Fibroblast of mammary gland (primary cell): ENCODE measurements at regions not wholly inside any gene's neighbourhood (a gene's known extent, or its start where the extent isn't known, plus 50 kb on each side); places are given as distances from the start of the nearest gene placed in this dataset.

Experiments used
- DNase-seq: peaks from one replicate; pipeline ENCODE4 v3.0.0-alpha.2; 2010; ENCODE audit warnings: low read depth
- H3K4me3 ChIP-seq: 2 replicates; pipeline ENCODE4 v1.5.1; 2011; ENCODE audit warnings: low read depth, mild to moderate bottlenecking, low read length, moderate library complexity; ENCODE audit not compliant: control insufficient read depth
- CTCF ChIP-seq: conservative IDR thresholded peaks from 2 replicates; pipeline ENCODE4 v1.5.1; 2011; ENCODE audit warnings: low read depth, low read length, inconsistent platforms; ENCODE audit not compliant: control insufficient read depth, insufficient read depth

GRCh38 chr2:65782996-65783650 is 350.7 kb upstream of the SPRED2 start:
- DNase-seq, result no peak
- no peak overlapping the region for H3K4me3 ChIP-seq
- TF ChIP-seq CTCF, result no peak

- TF ChIP-seq CTCF, result no peak
- H3K4me3 ChIP-seq, result no peak overlapping the region
- DNase-seq, result no peak
Measured at GRCh38 chr2:65782186-65782585, 349.8 kb upstream of the SPRED2 start.

GRCh38 chr2:65781756-65782155 is 349.4 kb upstream of the SPRED2 start:
- no peak overlapping the region for H3K4me3 ChIP-seq
- no peak for TF ChIP-seq CTCF
- DNase-seq, result no peak

GRCh38 chr2:65779021-65779420 is 346.6 kb upstream of the SPRED2 start:
- H3K4me3 ChIP-seq, result no peak overlapping the region
- DNase-seq, result no peak
- no peak for TF ChIP-seq CTCF

GRCh38 chr2:65778137-65778536 is 345.7 kb upstream of the SPRED2 start:
- no peak overlapping the region for H3K4me3 ChIP-seq
- no peak for DNase-seq
- no peak for TF ChIP-seq CTCF

GRCh38 chr2:65775839-65776238 is 343.4 kb upstream of the SPRED2 start:
- TF ChIP-seq CTCF, result no peak
- no peak overlapping the region for H3K4me3 ChIP-seq
- DNase-seq, result no peak

- no peak for TF ChIP-seq CTCF
- H3K4me3 ChIP-seq, result no peak overlapping the region
- no peak for DNase-seq
Measured at GRCh38 chr2:65767946-65768345, 335.5 kb upstream of the SPRED2 start.
